Activated CD4-positive, alpha-beta memory T cell treated with anti-CD3 and anti-CD28 coated beads for 36 hours (primary cell): ENCODE measurements at regions not wholly inside any gene's neighbourhood (a gene's known extent, or its start where the extent isn't known, plus 50 kb on each side); places are given as distances from the start of the nearest gene placed in this dataset.

Experiments used
- CTCF ChIA-PET: fragments of 350-600 bp; sonication (Branson Sonifier 250); formaldehyde crosslinking; loops from one replicate; lab custom pipeline; 2021; ENCODE audit warnings: antibody characterized with exemption, inconsistent platforms; lab: Charles Lee
- POLR2A ChIA-PET: fragments of 350-600 bp; sonication (Branson Sonifier 250); formaldehyde crosslinking; loops from one replicate; lab custom pipeline; 2021; ENCODE audit warnings: antibody characterized with exemption; lab: Charles Lee
- DNase-seq: peaks from one replicate; pipeline ENCODE4 v3.0.0-alpha.2; 2020
- H3K27ac Mint-ChIP-seq: one replicate; pipeline ENCODE4 v1.8.0; 2021; ENCODE audit warnings: mixed read lengths
- H3K27me3 Mint-ChIP-seq: one replicate; pipeline ENCODE4 v1.8.0; 2021; ENCODE audit warnings: mixed read lengths
- H3K36me3 Mint-ChIP-seq: one replicate; pipeline ENCODE4 v1.8.0; 2021; ENCODE audit warnings: mixed read lengths
- H3K4me1 Mint-ChIP-seq: one replicate; pipeline ENCODE4 v1.8.0; 2021; ENCODE audit warnings: low read depth, mixed read lengths
- H3K4me3 Mint-ChIP-seq: one replicate; pipeline ENCODE4 v1.8.0; 2021; ENCODE audit warnings: mild to moderate bottlenecking, mixed read lengths
- H3K9me3 Mint-ChIP-seq: one replicate; pipeline ENCODE4 v1.8.0; 2021; ENCODE audit warnings: mixed read lengths
- intact Hi-C: fragments of 100-400 bp; cut with micrococcal nuclease; formaldehyde crosslinking; loops from one replicate; pipeline ENCODE4 v1.15.1; 2023

- no peak for DNase-seq
- no peaks in the 10 kb centered on the region for H3K9me3 Mint-ChIP-seq
- CTCF ChIA-PET: no interaction called here
- POLR2A ChIA-PET: no interaction called here
- no peaks in the 10 kb centered on the region for H3K27me3 Mint-ChIP-seq
- H3K27ac Mint-ChIP-seq: no peak overlapping the region
- H3K36me3 Mint-ChIP-seq: no peaks in the 10 kb centered on the region
- H3K4me3 Mint-ChIP-seq: no peak overlapping the region
- intact Hi-C loops: no loop called here
- no peaks in the 10 kb centered on the region for H3K4me1 Mint-ChIP-seq
Measured at GRCh38 chr15:96792216-96792615, 461.7 kb downstream of the NR2F2 start.

- no peak overlapping the region for H3K4me3 Mint-ChIP-seq
- intact Hi-C loops: no loop called here
- ChIA-PET CTCF (no interaction called here), POLR2A (no interaction called here)
- no peak for DNase-seq
- H3K36me3 Mint-ChIP-seq: no peaks in the 10 kb centered on the region
- no peaks in the 10 kb centered on the region for H3K4me1 Mint-ChIP-seq
- H3K27ac Mint-ChIP-seq: no peak overlapping the region
- no peaks in the 10 kb centered on the region for H3K27me3 Mint-ChIP-seq
- H3K9me3 Mint-ChIP-seq: peaks cover 8% of the 10 kb centered on the region
Measured at GRCh38 chr15:96796841-96797240, 466.3 kb downstream of the NR2F2 start.

GRCh38 chr15:96801576-96802150 lies 471.2 kb downstream of the NR2F2 start:
- no peak overlapping the region for H3K4me3 Mint-ChIP-seq
- intact Hi-C loops: no loop called here
- peaks cover 8% of the 10 kb centered on the region for H3K9me3 Mint-ChIP-seq
- ChIA-PET POLR2A (no interaction called here), CTCF (no interaction called here)
- H3K4me1 Mint-ChIP-seq: no peaks in the 10 kb centered on the region
- no peak for DNase-seq
- no peaks in the 10 kb centered on the region for H3K27me3 Mint-ChIP-seq
- H3K36me3 Mint-ChIP-seq: no peaks in the 10 kb centered on the region
- H3K27ac Mint-ChIP-seq: no peak overlapping the region

- intact Hi-C loops: no loop called here
- Mint-ChIP-seq H3K4me1 (no peaks in the 10 kb centered on the region), H3K36me3 (no peaks in the 10 kb centered on the region), H3K9me3 (peaks cover 8% of the 10 kb centered on the region), H3K27ac (no peak overlapping the region), H3K27me3 (no peaks in the 10 kb centered on the region), H3K4me3 (no peak overlapping the region)
- ChIA-PET CTCF (no interaction called here), POLR2A (no interaction called here)
- DNase-seq: no peak
Measured at GRCh38 chr15:96802611-96803255, 472.2 kb downstream of the NR2F2 start.

- H3K4me3 Mint-ChIP-seq: no peak overlapping the region
Measured at GRCh38 chr15:96804754-96805153, 474.3 kb downstream of the NR2F2 start.

GRCh38 chr15:96807361-96807760 lies 476.9 kb downstream of the NR2F2 start:
- intact Hi-C loops: no loop called here
- DNase-seq: no peak
- H3K4me1 Mint-ChIP-seq: no peaks in the 10 kb centered on the region
- H3K9me3 Mint-ChIP-seq: no peaks in the 10 kb centered on the region
- H3K36me3 Mint-ChIP-seq: no peaks in the 10 kb centered on the region
- ChIA-PET CTCF (no interaction called here), POLR2A (no interaction called here)
- H3K4me3 Mint-ChIP-seq: no peak overlapping the region
- H3K27ac Mint-ChIP-seq: no peak overlapping the region
- no peaks in the 10 kb centered on the region for H3K27me3 Mint-ChIP-seq

More at GRCh38 chr15:96804754-96805153, 474.3 kb downstream of the NR2F2 start:
- no peak for DNase-seq
- POLR2A ChIA-PET: no interaction called here
- intact Hi-C loops: no loop called here
- Mint-ChIP-seq H3K36me3 (no peaks in the 10 kb centered on the region), H3K4me1 (no peaks in the 10 kb centered on the region), H3K9me3 (peaks cover 8% of the 10 kb centered on the region), H3K27ac (no peak overlapping the region), H3K27me3 (no peaks in the 10 kb centered on the region)
- CTCF ChIA-PET: no interaction called here

GRCh38 chr15:96817900-96818299 lies 487.4 kb downstream of the NR2F2 start:
- Mint-ChIP-seq H3K4me1 (no peaks in the 10 kb centered on the region), H3K4me3 (no peak overlapping the region), H3K27ac (no peak overlapping the region), H3K27me3 (no peaks in the 10 kb centered on the region), H3K36me3 (no peaks in the 10 kb centered on the region), H3K9me3 (no peaks in the 10 kb centered on the region)
- ChIA-PET POLR2A (no interaction called here), CTCF (no interaction called here)
- DNase-seq: no peak
- intact Hi-C loops: no loop called here

GRCh38 chr15:96818861-96819260 lies 488.4 kb downstream of the NR2F2 start:
- no peaks in the 10 kb centered on the region for H3K9me3 Mint-ChIP-seq
- H3K27me3 Mint-ChIP-seq: no peaks in the 10 kb centered on the region
- no peaks in the 10 kb centered on the region for H3K4me1 Mint-ChIP-seq
- DNase-seq: no peak
- H3K36me3 Mint-ChIP-seq: no peaks in the 10 kb centered on the region
- no peak overlapping the region for H3K27ac Mint-ChIP-seq
- H3K4me3 Mint-ChIP-seq: no peak overlapping the region
- intact Hi-C loops: no loop called here
- POLR2A ChIA-PET: no interaction called here
- CTCF ChIA-PET: no interaction called here

- POLR2A ChIA-PET: no interaction called here
- Mint-ChIP-seq H3K9me3 (no peaks in the 10 kb centered on the region), H3K27ac (no peak overlapping the region), H3K4me3 (no peak overlapping the region), H3K4me1 (no peaks in the 10 kb centered on the region), H3K27me3 (no peaks in the 10 kb centered on the region), H3K36me3 (no peaks in the 10 kb centered on the region)
- intact Hi-C loops: no loop called here
- CTCF ChIA-PET: no interaction called here
- no peak for DNase-seq
Measured at GRCh38 chr15:96827981-96828380, 497.5 kb downstream of the NR2F2 start.

- H3K27me3 Mint-ChIP-seq: no peaks in the 10 kb centered on the region
- H3K27ac Mint-ChIP-seq: no peak overlapping the region
- DNase-seq: no peak
- no peaks in the 10 kb centered on the region for H3K4me1 Mint-ChIP-seq
- no peak overlapping the region for H3K4me3 Mint-ChIP-seq
- intact Hi-C loops: no loop called here
- H3K36me3 Mint-ChIP-seq: no peaks in the 10 kb centered on the region
- peaks cover 18% of the 10 kb centered on the region for H3K9me3 Mint-ChIP-seq
- POLR2A ChIA-PET: no interaction called here
- CTCF ChIA-PET: no interaction called here
Measured at GRCh38 chr15:96837241-96837970, 506.9 kb downstream of the NR2F2 start.

- intact Hi-C loops: no loop called here
- ChIA-PET POLR2A (no interaction called here), CTCF (no interaction called here)
- no peak for DNase-seq
- no peak overlapping the region for H3K27ac Mint-ChIP-seq
- no peak overlapping the region for H3K4me3 Mint-ChIP-seq
- peaks cover 20% of the 10 kb centered on the region for H3K9me3 Mint-ChIP-seq
- H3K4me1 Mint-ChIP-seq: no peaks in the 10 kb centered on the region
- no peaks in the 10 kb centered on the region for H3K27me3 Mint-ChIP-seq
- H3K36me3 Mint-ChIP-seq: no peaks in the 10 kb centered on the region
Measured at GRCh38 chr15:96838081-96838480, 507.6 kb downstream of the NR2F2 start.

- H3K9me3 Mint-ChIP-seq: peaks cover 19% of the 10 kb centered on the region
- H3K27me3 Mint-ChIP-seq: no peaks in the 10 kb centered on the region
- no peak overlapping the region for H3K4me3 Mint-ChIP-seq
- no peak overlapping the region for H3K27ac Mint-ChIP-seq
- ChIA-PET POLR2A (no interaction called here), CTCF (no interaction called here)
- DNase-seq: no peak
- H3K36me3 Mint-ChIP-seq: no peaks in the 10 kb centered on the region
- intact Hi-C loops: no loop called here
- no peaks in the 10 kb centered on the region for H3K4me1 Mint-ChIP-seq
Measured at GRCh38 chr15:96849271-96849900, 518.9 kb downstream of the NR2F2 start.
